NCI-H2196 (cell line): ENCODE measurements at regions not wholly inside any gene's neighbourhood (a gene's known extent, or its start where the extent isn't known, plus 50 kb on each side); places are given as distances from the start of the nearest gene placed in this dataset.

Experiments used
- DNase-seq: peaks from one replicate; lab custom pipeline; 2025; ENCODE audit not compliant: unreplicated experiment; lab: John Stamatoyannopoulos, UW

DNA sequence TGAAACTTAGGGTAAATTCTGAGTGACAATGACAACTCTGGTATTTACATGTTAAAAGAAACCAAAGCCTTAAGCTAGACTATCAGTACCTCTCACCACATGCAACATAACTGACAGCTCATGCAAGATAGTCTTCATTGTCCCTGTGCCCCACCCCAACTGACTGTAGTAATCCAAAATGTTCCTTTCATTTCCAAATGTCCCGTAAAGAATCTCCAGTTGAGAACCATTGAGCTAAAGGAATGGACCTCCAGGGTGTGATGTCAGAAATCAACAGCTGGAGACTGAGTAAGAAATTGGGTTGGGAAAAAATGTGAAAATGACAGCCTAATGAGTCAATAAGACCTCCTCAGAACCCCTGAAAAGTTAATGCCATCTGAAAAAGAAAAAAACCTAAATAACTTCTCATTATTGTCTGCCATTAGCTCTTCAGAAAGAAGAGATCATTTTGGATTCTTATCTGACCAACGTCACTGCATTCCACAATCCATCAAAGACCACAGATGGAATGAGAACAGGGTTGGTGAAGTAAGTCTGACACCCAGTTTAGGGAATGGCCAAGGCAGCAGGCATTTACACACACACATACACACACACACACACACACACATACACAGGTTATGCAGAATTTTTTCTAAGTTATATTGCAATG is 51.7 kb upstream of the ACVR2A start:
- no peak for DNase-seq

- no peak for DNase-seq
Observed at GRCh38 chr2:147790580-147790979, 54.2 kb upstream of the ACVR2A start.

GRCh38 chr2:147789720-147790119 is 55.1 kb upstream of the ACVR2A start:
- no peak for DNase-seq

DNA sequence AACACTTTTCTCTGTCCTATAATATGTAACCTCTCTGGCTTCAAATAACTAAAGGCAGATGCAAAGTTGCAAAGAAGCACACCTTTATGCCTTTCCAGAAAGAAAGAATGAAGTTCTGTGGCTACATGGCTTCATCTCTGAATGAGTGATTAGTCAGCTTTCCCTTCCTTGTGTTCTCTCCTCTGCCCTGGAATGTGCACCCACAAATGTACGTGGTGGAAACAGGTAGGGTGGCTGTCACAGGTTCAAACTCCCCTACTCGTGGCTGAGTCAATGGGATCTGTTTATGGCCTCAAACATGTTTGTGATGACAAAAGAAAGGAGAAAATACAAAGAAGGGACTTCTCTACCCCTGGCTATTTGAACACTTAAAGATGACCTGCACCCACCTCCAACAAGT is 55.5 kb upstream of the ACVR2A start:
- DNase-seq, result no peak

GRCh38 chr2:147782141-147782930 is 62.5 kb upstream of the ACVR2A start:
- DNase-seq, result no peak

GRCh38 chr2:147779440-147779839 is 65.4 kb upstream of the ACVR2A start:
- no peak for DNase-seq

DNA sequence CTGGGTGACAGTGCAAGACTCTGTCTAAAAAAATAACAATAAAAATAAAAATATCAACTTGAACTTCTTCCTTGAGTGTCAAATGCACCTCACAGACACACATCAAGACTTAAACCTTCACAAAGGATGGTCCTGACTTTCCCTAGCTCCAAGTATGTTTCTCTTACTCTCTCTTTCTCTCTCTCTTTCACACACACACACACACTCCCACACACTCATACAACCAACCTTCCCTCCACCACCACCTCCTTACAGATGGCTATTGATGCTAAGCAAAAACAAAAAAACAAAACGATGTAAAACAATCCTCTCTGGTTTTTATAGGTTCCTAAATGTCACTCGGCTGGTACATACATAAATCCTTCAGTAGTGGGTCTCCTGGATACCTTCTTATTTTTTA is 67.4 kb upstream of the ACVR2A start:
- DNase-seq, result no peak

DNA sequence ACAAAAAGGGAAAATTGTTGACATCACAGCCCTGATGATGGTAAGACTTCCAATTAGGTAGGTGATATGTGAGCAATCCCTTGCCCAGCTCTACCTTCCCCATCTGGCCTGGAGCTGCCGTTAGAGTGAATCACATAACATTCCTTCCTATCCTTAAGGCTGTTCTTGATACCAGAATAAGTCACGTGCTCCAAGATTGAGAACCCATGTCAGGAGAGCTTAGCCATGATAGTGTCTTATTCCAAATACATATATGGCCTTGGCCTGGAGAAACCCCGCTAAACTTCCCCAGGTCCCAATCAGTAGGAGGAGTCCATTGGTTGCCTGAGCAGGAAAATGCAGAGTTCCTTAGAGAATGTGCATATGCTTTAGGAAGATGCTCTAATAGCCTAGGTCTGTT is 70.0 kb upstream of the ACVR2A start:
- no peak for DNase-seq

DNA sequence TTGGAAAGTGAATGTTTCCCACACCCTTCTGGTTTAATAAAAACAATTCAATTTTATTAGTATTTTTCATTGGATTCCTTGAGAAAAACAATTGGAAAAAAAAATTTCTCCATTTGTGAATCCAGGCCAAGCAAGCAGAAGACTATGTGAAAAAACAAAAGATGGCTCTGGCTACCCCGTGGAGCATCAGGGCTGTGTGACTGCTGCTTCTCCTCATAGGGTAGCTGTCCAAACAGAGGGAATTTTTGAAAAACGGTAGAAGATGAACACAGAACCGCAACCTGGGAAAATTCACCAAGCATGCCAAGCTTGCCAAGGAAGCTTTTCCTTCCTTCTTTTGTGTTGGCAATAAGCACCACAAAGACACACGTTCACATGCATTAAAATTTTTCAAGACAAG is 71.3 kb upstream of the ACVR2A start:
- DNase-seq, result no peak

- DNase-seq, result no peak
Observed at GRCh38 chr2:147772781-147773180, 72.0 kb upstream of the ACVR2A start.

DNA sequence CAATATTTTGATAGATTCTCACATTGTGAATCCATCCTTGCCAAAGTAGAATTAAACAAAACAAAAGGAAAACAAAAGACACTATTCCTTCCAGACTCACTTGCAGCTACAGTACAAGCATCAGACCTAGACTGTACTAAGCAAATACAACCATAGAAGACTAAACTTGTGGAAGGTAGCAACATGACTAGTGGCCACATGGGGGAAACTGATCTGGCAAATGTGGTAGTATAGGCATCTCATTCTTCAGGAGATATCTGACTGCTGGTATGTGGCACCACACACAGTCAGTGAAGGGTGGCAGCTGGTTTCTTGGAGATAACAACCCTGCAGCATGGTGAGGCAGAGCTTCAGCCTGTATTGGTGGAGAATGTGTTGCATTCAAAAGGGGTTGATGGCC is 81.0 kb upstream of the ACVR2A start:
- DNase-seq, result no peak

DNA sequence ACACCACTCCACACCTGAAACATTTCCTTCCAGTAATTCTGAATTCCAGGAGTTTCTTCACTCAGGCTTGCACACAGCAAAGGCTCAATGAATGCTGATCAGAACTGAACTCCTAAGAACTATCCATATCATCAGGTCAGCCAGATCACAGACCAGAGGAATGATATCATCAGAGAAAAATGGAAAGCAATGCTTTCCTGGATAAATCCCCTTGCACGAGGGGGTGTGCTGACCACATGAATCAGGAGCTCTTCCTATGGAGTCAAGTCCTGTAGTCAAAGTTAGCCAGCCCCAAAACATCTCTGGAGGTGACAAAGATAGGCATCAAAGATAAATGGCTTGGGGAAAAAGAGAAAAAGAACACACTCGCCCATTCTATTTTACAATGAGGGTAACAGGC is 83.8 kb upstream of the ACVR2A start:
- DNase-seq, result no peak

DNA sequence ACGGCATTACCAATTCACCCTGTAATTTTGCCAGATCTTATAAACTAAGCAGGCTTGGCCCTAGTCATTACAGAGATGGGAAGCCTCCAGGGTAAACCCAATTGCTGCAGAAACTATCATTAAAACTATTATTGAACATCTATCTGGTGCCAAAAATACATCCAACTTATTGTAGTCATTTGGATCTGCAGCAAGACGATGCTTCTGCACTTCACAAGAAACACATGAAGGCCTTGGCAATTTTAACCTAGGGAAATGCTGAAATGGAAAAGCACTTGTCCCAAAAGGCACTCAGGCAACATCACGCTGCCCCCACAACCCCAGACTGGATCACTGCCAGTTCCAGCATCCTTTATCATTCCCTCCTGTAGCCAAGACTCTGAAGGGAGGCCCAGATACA is 85.3 kb upstream of the ACVR2A start:
- DNase-seq, result no peak

- no peak for DNase-seq
Observed at GRCh38 chr2:147758821-147759220, 86.0 kb upstream of the ACVR2A start.

DNA sequence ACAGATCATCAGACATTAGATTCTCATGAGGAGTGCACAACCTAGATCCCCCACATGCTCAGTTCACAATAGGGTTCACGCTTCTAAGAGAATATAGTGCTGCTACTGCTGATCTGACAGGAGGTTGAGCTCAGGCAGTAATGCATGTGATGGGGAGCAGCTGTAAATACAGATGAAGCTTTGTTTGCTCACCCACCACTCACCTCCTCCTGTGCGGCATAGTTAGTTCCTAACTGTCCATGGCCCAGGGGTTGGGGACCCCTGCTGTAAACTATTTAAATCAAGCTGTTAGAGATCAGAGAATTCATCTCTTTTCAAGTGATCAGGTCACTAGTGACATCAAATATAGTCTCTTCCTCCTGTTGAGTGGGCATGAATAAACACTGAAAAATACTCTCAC is 88.8 kb upstream of the ACVR2A start:
- no peak for DNase-seq

DNA sequence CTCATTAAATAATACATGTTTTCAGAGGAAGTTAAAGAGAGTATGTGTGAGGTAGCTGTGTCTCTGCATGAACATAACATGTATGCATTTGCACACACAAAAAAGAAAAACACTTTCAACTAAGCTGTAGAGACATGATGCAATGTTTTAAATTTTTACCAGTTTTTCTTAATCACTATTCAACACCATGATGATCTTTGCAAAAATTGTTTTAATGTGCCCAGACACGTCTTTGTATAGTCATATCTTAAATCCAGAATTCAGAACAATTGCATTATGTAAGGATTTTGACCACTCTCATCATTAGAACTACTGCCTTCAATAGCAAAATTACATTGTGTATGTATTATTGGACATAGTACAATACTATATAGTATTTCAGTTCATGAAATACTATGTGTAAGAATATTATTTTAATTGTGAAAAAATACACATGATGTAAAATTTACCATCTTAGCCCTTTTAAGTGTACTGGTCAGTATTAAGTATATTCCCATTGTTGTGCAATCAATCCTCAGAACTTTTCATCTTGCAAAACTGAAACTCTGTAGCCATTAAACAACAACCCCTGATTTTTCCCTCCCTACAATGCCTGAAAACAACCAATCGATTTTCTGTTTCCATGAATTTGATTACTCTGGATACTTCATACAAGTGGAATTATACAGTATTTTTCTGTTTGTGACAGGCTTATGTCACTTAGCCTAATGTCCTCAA is 104.5 kb upstream of the ACVR2A start:
- DNase-seq, result no peak

DNA sequence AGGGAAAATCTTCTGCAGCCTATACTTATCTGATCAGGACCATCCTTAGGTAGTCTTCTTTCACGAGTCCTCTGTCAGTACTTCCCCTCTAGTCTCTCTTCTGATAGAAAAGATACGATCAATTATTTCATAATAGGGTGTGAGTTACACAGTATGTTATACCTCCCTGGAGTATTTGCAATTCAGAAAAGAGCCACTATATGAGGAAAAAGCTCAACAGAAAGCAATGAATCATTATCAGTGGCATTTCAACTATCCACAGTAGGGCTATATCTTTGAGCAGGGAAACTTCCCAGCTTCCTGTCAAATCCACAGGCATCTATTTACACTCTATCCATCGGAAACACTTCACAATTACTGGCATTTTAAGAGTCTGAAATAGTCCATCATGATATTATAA is 105.3 kb upstream of the ACVR2A start:
- DNase-seq, result no peak

DNA sequence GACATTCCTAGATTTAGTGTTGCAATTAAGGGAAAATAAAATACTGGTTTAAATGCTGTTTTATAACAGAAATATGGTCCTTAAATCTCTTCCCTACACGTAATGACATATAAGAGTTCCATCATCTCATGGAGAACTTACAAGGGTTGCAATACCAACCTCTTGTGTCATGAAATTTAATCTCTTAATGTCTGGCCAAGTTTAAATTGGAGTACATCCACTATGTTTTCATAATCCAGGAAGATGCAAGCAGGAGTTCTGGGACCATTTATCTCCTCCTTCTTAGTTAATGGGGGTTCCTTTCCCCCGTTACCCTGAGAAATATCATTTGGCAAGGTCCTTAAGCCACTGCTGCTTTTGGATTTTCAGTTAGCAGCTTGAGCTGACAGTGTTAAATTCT is 126.0 kb upstream of the ACVR2A start:
- no peak for DNase-seq

DNA sequence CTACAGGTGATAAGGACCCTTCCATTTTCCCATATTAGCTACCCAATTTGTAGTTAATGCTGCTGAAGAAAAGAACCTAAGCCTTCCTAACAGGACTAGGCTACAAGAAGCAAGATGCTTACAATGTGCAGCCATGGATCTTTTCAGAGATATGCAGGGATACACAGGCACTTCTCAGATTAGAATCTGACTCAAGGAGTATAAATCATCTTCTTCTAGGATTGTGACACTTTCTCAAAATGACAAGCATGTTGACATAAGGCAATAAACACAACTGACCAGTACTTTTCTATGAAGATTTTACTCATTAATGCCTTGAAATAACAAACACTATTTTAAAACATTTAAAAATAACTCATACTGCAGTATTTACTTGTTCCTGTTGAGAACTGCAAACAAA is 127.9 kb upstream of the ACVR2A start:
- DNase-seq, result no peak

DNA sequence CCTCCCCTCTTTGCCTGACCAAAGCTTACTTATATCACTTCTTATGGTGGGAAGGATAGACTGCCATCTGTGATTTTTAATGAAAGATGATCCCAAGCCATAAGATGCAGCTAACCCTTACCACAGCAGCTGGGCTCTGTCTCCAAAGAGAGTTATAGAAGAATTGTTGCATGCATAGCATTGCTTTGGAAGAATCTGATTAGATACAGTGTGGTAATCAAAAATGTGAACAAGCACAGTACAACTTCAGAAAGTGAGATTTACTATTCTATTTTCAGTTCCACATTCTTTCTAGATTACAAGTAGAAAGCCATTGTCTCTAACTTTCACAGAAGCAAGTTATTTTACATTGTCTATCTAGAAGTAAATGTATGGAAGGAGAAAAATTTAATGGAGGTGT is 129.0 kb upstream of the ACVR2A start:
- DNase-seq, result no peak

- DNase-seq, result no peak
Observed at GRCh38 chr2:147714582-147714981, 130.2 kb upstream of the ACVR2A start.

GRCh38 chr2:147713349-147713748 is 131.5 kb upstream of the ACVR2A start:
- DNase-seq, result no peak
